ACHN (cell line): ENCODE measurements at regions not wholly inside any gene's neighbourhood (a gene's known extent, or its start where the extent isn't known, plus 50 kb on each side); places are given as distances from the start of the nearest gene placed in this dataset.
"Not testable (repeated sequence)": the region's sequence is repeated elsewhere in the genome, so short reads cannot be mapped to it uniquely, and the experiment has no call there.

Experiments used
- DNase-seq: peaks from one replicate; pipeline ENCODE4 v3.0.0-alpha.2; 2015
- in situ Hi-C: cut with HindIII; loops from 2 replicates; pipeline ENCODE4 v1.10.0; 2017; ENCODE audit warnings: low sequenced_read_pairs, low pct_ligation_motif_present, low pct_unique_long_range_greater_than_20kb

DNA sequence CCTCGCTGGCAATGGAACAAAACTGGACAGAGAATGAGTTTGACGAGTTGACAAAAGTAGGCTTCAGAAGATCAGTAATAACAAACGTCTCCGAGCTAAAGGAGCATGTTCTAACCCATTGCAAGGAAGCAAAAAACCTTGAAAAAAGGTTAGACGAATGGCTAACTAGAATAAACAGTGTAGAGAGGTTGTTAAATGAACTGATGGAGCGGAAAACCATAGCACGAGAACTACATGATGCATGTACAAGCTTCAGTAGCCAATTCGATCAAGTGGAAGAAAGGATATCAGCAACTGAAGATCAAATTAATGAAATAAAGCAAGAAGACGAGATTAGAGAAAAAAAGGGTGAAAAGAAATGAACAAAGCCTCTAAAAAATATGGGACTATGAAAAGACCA, 424.0 kb upstream of the DDI1 start:
- DNase-seq, in situ Hi-C loops: not testable (repeated sequence)

DNA sequence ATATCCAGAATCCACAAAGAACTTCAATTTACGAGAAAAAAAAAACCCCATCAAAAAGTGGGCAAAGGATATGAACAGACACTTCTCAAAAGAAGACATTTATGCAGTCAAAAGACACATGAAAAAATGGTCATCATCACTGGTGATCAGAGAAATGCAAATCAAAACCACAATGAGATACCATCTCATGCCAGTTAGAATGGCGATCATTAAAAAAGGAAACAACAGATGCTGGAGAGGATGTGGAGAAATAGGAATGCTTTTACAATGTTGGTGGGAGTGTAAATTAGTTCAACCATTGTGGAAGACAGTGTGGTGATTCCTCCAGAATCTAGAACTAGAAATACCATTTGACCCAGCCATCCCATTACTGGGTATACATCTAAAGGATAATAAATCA, 419.9 kb upstream of the DDI1 start:
- DNase-seq, in situ Hi-C loops: not testable (repeated sequence)

- in situ Hi-C loops, result no loop called here
- no peak for DNase-seq
Observed at GRCh38 chr11:103618528-103618927, 417.9 kb upstream of the DDI1 start.

- peak; percentile 14 for DNase-seq
- in situ Hi-C loops, result no loop called here
Observed at GRCh38 chr11:103619480-103619879, 417.0 kb upstream of the DDI1 start.

DNA sequence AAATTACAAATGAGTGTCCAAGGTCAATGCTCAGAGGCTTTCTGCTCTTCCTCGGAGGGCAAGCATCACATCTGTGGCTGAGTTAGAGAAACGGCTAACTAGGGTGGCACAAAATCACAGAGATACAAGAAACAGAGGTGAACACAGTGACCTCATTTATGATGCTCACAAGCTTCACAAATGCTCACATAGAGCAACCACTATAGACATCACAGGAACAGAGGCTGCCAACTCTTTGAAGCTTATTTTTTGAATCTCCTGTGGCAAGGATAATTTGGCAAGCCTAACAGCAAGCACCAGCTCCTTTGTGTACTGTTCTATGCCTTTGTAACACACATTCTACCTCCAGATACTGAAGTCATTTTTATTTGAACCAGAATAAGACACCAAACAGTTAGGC, 416.5 kb upstream of the DDI1 start:
- no peak for DNase-seq
- in situ Hi-C loops, result no loop called here

DNA sequence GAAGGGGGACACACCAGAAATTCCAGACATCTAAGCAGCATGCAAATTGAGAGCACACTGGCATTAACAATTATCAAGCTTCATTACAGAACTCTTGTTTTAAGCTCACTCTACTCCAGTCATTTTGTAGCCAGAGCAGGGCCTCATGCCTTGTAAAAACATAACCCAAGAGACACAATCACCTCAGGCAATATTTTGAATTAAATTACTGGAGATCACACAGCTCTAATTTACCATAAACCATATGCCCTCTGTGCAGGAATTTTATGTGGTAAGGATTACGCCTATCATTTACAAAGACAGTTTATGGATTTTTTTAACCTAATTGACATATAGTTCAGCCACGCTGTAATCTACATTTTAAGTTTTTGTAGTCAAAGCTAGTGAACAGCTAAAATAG, 414.1 kb upstream of the DDI1 start:
- in situ Hi-C loops, result no loop called here
- no peak for DNase-seq

- no peak for DNase-seq
- in situ Hi-C loops, result no loop called here
Observed at GRCh38 chr11:103623933-103624332, 412.5 kb upstream of the DDI1 start.

- DNase-seq, result peak; percentile 70
- in situ Hi-C loops, result no loop called here
Observed at GRCh38 chr11:103624708-103625623, 411.5 kb upstream of the DDI1 start.

DNA sequence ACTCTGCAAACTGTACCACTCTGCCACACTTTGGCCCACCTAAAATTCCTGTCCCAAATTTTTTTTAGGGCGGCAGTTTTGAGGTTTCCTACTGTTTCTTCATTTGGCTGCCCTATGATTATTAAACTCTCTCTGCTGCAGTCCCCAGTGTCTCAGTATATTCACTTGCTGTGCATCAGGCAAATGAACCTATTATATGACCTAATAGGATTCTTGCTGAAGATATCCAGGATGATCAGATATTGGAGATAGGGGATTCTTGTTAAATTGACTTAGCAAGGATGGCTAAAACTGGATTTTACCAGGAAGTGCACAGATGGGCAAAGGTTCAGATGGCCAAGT, 410.8 kb upstream of the DDI1 start:
- DNase-seq, result no peak

DNA sequence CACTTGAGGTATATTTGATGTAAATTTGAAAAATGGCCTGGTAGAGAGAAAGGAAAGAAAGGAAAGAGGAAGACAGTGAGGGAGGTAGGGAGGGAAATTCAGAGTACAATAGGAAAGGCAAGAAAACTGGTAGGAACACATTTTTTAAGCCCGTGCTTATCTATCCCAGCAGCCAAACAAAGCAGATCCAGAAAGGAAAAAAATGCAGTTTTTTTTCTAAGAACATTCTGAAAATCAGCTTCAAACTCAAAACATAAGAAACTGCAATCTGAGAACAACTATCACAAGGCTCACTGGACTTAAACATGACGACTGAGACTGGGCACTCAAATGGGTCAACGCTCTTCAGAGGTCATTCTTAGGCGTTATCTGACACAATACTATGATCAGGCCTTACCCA, 408.3 kb upstream of the DDI1 start:
- in situ Hi-C loops, result no loop called here
- no peak for DNase-seq

More for the DNA sequence above, 410.8 kb upstream of the DDI1 start:
- in situ Hi-C loops, result no loop called here

DNA sequence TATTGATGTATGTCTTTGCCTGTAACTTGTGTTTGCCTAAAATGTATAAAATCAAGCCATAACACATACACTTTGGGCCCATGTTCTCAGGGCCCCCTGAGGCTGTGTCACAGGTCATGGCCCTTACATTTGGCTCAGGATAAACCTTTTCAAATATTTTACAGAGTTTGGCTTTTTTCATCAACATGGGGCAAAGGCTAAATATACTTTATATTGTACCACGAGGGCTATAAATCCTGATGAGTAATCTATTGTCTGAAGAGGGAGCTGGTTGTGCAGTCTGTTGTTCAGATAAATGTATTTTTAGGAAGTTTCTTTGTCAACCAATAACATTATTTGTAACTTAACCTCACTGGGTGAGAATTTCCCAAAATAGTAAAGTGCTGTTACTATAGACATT, 404.6 kb upstream of the DDI1 start:
- in situ Hi-C loops, result no loop called here

DNA sequence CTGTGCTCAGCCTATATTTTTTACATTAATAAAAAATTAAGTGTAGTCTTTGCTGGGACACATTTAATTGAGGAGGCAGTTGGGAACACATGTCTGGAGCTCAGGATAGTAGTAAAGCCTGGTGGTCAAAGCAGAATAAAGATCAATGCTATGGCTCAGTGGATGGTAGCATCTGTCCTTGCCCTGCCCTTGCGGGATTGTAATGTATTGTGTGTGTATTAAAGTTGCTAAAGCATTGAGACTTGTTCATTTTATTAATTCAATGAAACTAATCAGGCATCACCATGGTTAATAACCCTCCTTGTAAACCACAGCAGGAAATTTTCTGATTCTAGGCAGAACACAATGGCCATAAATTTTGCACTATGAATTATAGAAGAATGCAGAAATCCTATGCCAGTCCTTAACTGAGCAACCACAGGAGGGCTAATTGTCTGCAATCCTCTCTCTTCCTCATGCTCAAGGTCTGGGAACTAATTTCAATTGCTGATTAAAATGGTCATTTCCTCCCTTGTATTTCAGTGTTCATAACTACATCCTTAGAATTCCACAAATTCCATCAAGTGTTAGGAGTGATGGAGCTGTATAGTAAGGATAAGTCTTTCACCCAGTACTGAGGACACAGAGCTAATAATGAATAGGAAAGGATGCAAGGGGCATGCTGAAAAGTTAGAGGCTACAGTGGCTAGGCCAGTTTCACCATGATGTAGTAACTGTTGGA, 403.2 kb upstream of the DDI1 start:
- in situ Hi-C loops, result no loop called here
- DNase-seq, result no peak

More for the DNA sequence above, 404.6 kb upstream of the DDI1 start:
- no peak for DNase-seq

DNA sequence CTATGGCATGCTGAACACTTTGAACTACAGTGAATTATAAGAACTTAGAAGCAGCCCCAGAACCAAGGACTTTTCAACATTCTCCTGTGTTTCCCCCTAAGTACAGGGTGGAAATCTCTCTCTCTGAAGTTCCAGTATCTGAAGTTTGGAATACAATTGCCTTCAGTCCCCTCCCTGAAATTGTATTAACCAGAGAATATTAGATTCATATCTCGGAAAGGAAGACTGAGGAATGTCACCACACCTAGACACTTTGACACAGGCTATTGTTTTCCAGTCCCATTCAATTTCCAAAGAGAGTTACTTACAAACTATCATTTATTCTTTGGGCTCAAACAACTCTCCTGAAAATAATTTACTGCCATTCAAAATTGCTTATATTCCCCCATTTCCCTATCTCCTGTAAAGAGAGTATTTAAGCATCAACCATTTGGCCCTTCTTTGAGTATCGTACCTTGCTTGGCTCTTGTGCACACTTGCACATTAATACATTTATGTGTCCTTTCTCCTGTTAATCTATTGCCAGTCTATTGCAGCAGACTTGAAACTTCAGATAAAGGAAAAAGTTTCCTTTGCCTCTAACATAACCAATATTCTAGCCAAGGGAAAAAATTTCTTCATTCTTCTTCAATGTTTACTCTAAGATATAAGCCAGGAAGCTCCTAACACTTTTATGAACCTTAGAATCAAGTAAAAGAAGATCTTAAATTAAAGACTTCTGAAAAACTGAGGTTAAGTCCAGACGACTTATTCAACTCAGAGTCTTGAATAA, 402.4 kb upstream of the DDI1 start:
- in situ Hi-C loops, result no loop called here
- DNase-seq, result no peak

DNA sequence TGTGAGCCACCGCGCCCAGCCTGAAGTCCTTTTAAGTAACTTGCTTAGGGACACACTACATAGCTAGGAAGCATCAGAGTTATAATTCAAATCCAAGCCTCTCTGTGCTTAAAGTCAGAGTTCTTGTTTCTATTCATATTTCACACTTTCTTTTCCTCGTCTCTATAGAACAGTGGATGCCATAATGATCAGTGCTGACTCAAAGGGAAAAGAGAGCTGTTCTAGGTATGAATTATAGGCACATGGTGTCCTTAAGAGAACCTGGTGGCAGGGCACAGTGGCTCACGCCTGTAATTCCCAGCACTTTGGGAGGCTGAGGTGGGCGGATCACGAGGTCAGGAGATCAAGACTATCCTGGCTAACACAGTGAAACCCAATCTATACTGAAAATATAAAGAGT, 400.2 kb upstream of the DDI1 start:
- no peak for DNase-seq
- in situ Hi-C loops, result no loop called here

DNA sequence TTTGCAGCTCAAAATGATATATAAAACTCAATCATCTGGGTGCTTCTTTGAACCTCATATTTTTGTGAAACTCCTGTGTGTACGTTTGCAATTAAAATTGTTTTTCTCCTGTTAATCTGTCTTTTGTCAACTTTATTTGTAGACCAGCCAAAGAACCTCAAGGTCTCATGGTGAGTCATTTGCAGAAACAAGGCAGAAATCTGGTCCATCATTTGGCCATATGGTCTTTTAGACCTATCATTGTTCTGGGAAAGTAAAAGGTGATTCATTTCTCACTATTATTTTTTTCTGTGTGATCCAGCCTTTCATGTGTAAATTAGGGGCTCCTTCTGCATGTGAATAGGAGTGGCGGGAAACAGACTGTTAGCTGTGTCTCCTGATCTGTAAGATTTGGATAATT, 399.1 kb upstream of the DDI1 start:
- no peak for DNase-seq
- in situ Hi-C loops, result no loop called here

DNA sequence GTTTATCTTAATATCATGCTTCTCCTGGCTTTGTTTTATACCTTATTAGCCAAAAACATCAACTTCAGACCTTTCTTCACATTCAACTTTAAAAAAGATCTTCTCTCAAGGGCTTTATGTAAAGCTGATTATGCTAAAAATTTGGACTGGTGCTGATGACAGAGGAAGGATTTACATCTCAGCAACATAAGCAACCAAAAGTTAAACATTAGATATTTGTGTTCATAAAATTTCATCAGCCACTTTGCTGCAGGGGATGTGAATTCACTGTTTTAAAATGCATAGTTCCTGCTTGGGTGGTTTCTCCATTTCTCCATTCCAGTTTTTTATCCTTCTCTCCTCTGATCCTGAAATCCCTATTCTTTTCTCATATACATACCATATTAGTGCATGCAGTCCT, 398.6 kb upstream of the DDI1 start:
- in situ Hi-C loops, result no loop called here
- no peak for DNase-seq

DNA sequence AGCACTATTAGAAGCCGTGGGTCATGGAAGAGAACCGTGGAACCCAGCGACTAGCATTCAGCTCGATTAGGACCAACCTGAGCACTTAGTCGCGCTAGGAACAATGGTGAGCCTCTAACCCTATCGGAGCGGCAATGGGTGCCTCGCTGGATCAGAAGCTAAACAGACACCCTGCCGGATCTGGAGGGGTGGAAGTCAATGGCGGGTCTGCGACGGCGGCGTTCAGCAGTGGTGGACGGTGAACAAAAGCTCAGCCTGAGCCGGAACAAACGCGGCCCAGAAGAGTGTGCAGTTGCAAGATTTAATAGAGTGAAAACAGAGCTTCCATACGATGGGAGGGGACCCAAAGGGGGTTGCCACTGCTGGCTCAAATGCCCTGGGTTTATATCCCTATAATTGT, 391.8 kb upstream of the DDI1 start:
- DNase-seq, result no peak
- in situ Hi-C loops, result no loop called here

GRCh38 chr11:103648054-103648453, 388.4 kb upstream of the DDI1 start:
- DNase-seq, result no peak
- in situ Hi-C loops, result no loop called here

- in situ Hi-C loops, result no loop called here
- no peak for DNase-seq
Observed at GRCh38 chr11:103648670-103649400, 387.6 kb upstream of the DDI1 start.
